ENCODE measurements at regions not wholly inside any gene's neighbourhood (a gene's known extent, or its start where the extent isn't known, plus 50 kb on each side); places are given as distances from the start of the nearest gene placed in this dataset.

DNA sequence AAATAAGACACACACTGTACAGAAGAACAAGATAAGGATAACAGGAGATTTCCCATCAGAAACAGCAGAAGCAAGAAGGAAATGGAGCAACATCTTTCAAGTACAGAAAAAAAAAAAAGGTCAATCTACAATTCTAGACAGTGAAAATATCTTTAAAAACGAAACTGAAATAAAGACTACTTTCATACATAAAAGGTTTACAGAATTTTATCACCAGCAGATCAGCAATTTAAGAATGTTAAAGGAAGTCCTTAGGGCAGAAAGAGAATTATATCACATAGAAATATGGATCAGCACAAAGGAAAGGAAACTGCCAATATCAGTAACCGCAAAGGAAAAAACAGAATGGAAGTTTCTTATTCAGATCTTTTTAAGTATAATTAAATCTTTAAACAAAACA is 931.0 kb downstream of the EPHA4 start:
- Histone ChIP-seq H3K36me3 (ENCODE audit: low read depth, low read length) (no peaks in the 10 kb centered on the region), H3K9me3 (ENCODE audit: low read length) (no peaks in the 10 kb centered on the region), H3K27ac (ENCODE audit: low read length) (no peak overlapping the region), H3K4me1 (ENCODE audit: insufficient read depth, low read length) (no peaks in the 10 kb centered on the region), H3K4me2 (ENCODE audit: low read length) (no peak overlapping the region), H3K9me2 (replicated peaks; ENCODE audit: low read length) (0 out of 2 replicates have a peak, but pooled peaks cover 3% of the 10 kb centered on the region), H3K9ac (ENCODE audit: low read length) (no peak overlapping the region), H3K27me3 (ENCODE audit: low read length) (no peaks in the 10 kb centered on the region), H3F3A (ENCODE audit: low read length, unreplicated experiment) (no peaks in the 10 kb centered on the region), H3K4me3 (ENCODE audit: low read length) (no peak overlapping the region), H4K20me1 (ENCODE audit: low read length) (no peaks in the 10 kb centered on the region), H2AFZ (ENCODE audit: low read length) (no peak overlapping the region), H3K79me2 (ENCODE audit: low read length) (no peaks in the 10 kb centered on the region)
- intact Hi-C loops (cut with micrococcal nuclease), result no loop called here
- ChIA-PET POLR2A (ENCODE audit: unreplicated experiment) (no interaction called here), CTCF (no interaction called here)
- no peak for ATAC-seq
- TF ChIP-seq, protein P1, sequence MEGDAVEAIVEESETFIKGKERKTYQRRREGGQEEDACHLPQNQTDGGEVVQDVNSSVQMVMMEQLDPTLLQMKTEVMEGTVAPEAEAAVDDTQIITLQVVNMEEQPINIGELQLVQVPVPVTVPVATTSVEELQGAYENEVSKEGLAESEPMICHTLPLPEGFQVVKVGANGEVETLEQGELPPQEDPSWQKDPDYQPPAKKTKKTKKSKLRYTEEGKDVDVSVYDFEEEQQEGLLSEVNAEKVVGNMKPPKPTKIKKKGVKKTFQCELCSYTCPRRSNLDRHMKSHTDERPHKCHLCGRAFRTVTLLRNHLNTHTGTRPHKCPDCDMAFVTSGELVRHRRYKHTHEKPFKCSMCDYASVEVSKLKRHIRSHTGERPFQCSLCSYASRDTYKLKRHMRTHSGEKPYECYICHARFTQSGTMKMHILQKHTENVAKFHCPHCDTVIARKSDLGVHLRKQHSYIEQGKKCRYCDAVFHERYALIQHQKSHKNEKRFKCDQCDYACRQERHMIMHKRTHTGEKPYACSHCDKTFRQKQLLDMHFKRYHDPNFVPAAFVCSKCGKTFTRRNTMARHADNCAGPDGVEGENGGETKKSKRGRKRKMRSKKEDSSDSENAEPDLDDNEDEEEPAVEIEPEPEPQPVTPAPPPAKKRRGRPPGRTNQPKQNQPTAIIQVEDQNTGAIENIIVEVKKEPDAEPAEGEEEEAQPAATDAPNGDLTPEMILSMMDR (conservative IDR thresholded peaks at IDR 0.05; ENCODE audit: low read depth, low read length), result no peak
- TF ChIP-seq EZH2 (IDR thresholded peaks at IDR 0.05; ENCODE audit: low read length, unreplicated experiment) (no peak), EZH2phosphoT487 (IDR thresholded peaks at IDR 0.05; ENCODE audit: borderline replicate concordance, low read length) (no peak)
- BruUV-seq (replicated peaks), result no TSS peak
- DNase-seq, result no peak

DNA sequence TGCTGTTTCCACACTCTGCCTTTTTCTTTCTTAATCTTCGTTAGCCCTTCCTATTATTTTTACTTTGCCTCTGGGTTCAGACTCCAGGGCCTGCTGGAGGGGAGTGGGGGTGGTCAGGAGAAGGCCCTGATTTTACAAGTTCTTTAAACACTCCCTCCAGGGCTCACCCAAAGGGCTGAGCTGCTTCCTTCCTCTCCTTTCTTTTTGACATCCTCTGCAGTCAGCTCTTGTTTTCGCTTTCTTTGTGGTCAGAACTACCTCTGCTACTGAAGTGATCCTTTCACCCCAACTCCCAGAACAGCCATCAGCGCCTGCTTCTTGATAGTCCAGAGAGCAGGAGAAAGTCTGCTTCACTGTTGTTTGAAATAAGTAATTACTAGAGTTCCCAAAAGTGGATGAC is 925.7 kb downstream of the EPHA4 start:
- H3K36me3 ChIP-seq (ENCODE audit: low read depth, low read length), result no peaks in the 10 kb centered on the region
- no peak overlapping the region for H3K4me2 ChIP-seq (ENCODE audit: low read length)
- H2AFZ ChIP-seq (ENCODE audit: low read length), result no peak overlapping the region
- no peaks in the 10 kb centered on the region for H3F3A ChIP-seq (ENCODE audit: low read length, unreplicated experiment)
- H3K9me3 ChIP-seq (ENCODE audit: low read length), result no peaks in the 10 kb centered on the region
- no peaks in the 10 kb centered on the region for H3K79me2 ChIP-seq (ENCODE audit: low read length)
- H4K20me1 ChIP-seq (ENCODE audit: low read length), result no peaks in the 10 kb centered on the region
- H3K4me3 ChIP-seq (ENCODE audit: low read length), result no peak overlapping the region
- no peak for DNase-seq
- no peaks in the 10 kb centered on the region for H3K27me3 ChIP-seq (ENCODE audit: low read length)
- TF ChIP-seq, protein P1 (conservative IDR thresholded peaks at IDR 0.05; ENCODE audit: low read depth, low read length), result no peak
- TF ChIP-seq EZH2 (IDR thresholded peaks at IDR 0.05; ENCODE audit: low read length, unreplicated experiment) (no peak), EZH2phosphoT487 (IDR thresholded peaks at IDR 0.05; ENCODE audit: borderline replicate concordance, low read length) (no peak)
- no peak for ATAC-seq
- POLR2A ChIA-PET (ENCODE audit: unreplicated experiment), result no interaction called here
- no peaks in the 10 kb centered on the region for H3K9me2 ChIP-seq (replicated peaks; ENCODE audit: low read length)
- H3K4me1 ChIP-seq (ENCODE audit: insufficient read depth, low read length), result no peaks in the 10 kb centered on the region
- no peak overlapping the region for H3K9ac ChIP-seq (ENCODE audit: low read length)
- CTCF ChIA-PET, result no interaction called here
- intact Hi-C loops (cut with micrococcal nuclease), result no loop called here
- no TSS peak for BruUV-seq (replicated peaks)
- no peak overlapping the region for H3K27ac ChIP-seq (ENCODE audit: low read length)

DNA sequence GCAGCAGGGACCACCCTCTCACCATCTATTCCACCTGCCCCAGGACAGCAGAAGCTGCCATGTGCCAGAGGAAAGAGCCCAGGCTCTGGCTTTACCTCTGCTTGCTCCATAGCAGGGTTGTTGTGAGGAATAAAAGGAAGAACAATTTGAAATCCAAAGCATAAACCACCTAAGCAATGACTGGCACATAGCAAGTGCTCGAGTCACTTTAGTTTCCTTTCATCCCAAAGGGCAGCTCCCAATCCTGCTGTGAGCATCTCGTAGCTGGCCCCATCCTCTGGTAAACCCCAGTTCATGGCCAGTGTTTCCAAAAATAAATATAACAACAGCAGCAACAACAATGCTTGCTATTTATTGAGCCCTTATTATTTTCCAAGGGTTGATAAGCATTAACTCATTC is 923.5 kb downstream of the EPHA4 start:
- Histone ChIP-seq H3F3A (ENCODE audit: low read length, unreplicated experiment) (no peaks in the 10 kb centered on the region), H3K36me3 (ENCODE audit: low read depth, low read length) (no peaks in the 10 kb centered on the region), H3K4me2 (ENCODE audit: low read length) (no peak overlapping the region), H2AFZ (ENCODE audit: low read length) (no peak overlapping the region), H3K27ac (ENCODE audit: low read length) (no peak overlapping the region), H4K20me1 (ENCODE audit: low read length) (no peaks in the 10 kb centered on the region), H3K79me2 (ENCODE audit: low read length) (no peaks in the 10 kb centered on the region), H3K9me2 (replicated peaks; ENCODE audit: low read length) (no peaks in the 10 kb centered on the region), H3K9me3 (ENCODE audit: low read length) (no peaks in the 10 kb centered on the region), H3K9ac (ENCODE audit: low read length) (no peak overlapping the region), H3K4me3 (ENCODE audit: low read length) (no peak overlapping the region), H3K27me3 (ENCODE audit: low read length) (no peaks in the 10 kb centered on the region), H3K4me1 (ENCODE audit: insufficient read depth, low read length) (no peaks in the 10 kb centered on the region)
- DNase-seq (peak; percentile 14), ATAC-seq (no peak)
- BruUV-seq (replicated peaks), result no TSS peak
- intact Hi-C loops (cut with micrococcal nuclease), result no loop called here
- CTCF ChIA-PET, result no interaction called here
- no peak for TF ChIP-seq EZH2 (IDR thresholded peaks at IDR 0.05; ENCODE audit: low read length, unreplicated experiment)
- POLR2A ChIA-PET (ENCODE audit: unreplicated experiment), result interaction anchor here (0.6 kb wide), 2 partner anchors 30 to 145 kb away, joined by 3 read pairs; no protein-coding TSS in a partner anchor
